IMR-90 (cell line): ENCODE measurements at regions not wholly inside any gene's neighbourhood (a gene's known extent, or its start where the extent isn't known, plus 50 kb on each side); places are given as distances from the start of the nearest gene placed in this dataset.

Source experiments
- ATAC-seq: fragments of 200-7000 bp; cut with Tn5 transposase; 2 replicates; pipeline ENCODE4 v1.9.1; 2020; ENCODE audit warnings: low read depth, mild to moderate bottlenecking, moderate library complexity
- BruUV-seq: library from RNA; stranded (reverse); fragments of 400-500 nt; replicated peaks from 2 replicates; lab custom pipeline; 2021; lab: Mats Ljungman, UMichigan
- CTCF ChIA-PET: fragments of 300-600 bp; formaldehyde crosslinking; extraction: SDS; loops from one replicate; lab custom pipeline; 2021; ENCODE audit warnings: antibody characterized with exemption; lab: Yijun Ruan, JAX
- POLR2A ChIA-PET: fragments of 300-600 bp; sonication (Branson Sonifier 250); formaldehyde crosslinking; loops from one replicate; lab custom pipeline; 2022; ENCODE audit warnings: antibody characterized with exemption; ENCODE audit not compliant: unreplicated experiment; lab: Charles Lee
- DNase-seq: peaks from one replicate; pipeline ENCODE4 v3.0.0; 2013
- H2AFZ ChIP-seq: replicated peaks from 2 replicates; pipeline ENCODE3; 2013; ENCODE audit warnings: low read length, mild to moderate bottlenecking; ENCODE audit not compliant: poor library complexity
- H2AK5ac ChIP-seq: 2 replicates; pipeline ENCODE4 v1.6.1; 2013; ENCODE audit warnings: low read depth, low read length, inconsistent platforms
- H2AK9ac ChIP-seq: replicated peaks from 2 replicates; pipeline ENCODE3; 2013; ENCODE audit warnings: mild to moderate bottlenecking, low read depth, low read length, moderate library complexity; ENCODE audit not compliant: poor library complexity
- H2BK120ac ChIP-seq: 2 replicates; pipeline ENCODE4 v1.6.1; 2013; ENCODE audit warnings: low read depth, low read length, inconsistent platforms
- H2BK15ac ChIP-seq: 3 replicates; pipeline ENCODE4 v1.6.1; 2013; ENCODE audit warnings: low read depth, low read length, inconsistent platforms
- H2BK20ac ChIP-seq: 2 replicates; pipeline ENCODE4 v1.6.1; 2013; ENCODE audit warnings: low read depth, mild to moderate bottlenecking, inconsistent platforms, low read length, moderate library complexity
- H2BK5ac ChIP-seq: 2 replicates; pipeline ENCODE4 v1.6.1; 2013; ENCODE audit warnings: mild to moderate bottlenecking, low read depth, low read length, inconsistent platforms; ENCODE audit not compliant: poor library complexity, severe bottlenecking
- H3K14ac ChIP-seq: replicated peaks from 2 replicates; pipeline ENCODE4 v1.6.1; 2013; ENCODE audit warnings: low read depth, low read length, inconsistent platforms
- H3K18ac ChIP-seq: 2 replicates; pipeline ENCODE4 v1.6.1; 2013; ENCODE audit warnings: low read depth, low read length, control low read depth
- H3K23ac ChIP-seq: 2 replicates; pipeline ENCODE4 v1.6.1; 2013; ENCODE audit warnings: low read depth, low read length, inconsistent platforms
- H3K27ac ChIP-seq: 2 replicates; pipeline ENCODE4 v1.5.1; 2013; ENCODE audit warnings: mild to moderate bottlenecking, control low read depth, low read length; ENCODE audit not compliant: insufficient read depth
- H3K27me3 ChIP-seq: 2 replicates; pipeline ENCODE4 v1.6.1; 2013; ENCODE audit warnings: low read length; ENCODE audit not compliant: control insufficient read depth, insufficient read depth
- H3K36me3 ChIP-seq: 2 replicates; pipeline ENCODE4 v1.6.1; 2013; ENCODE audit warnings: low read length, mixed read lengths; ENCODE audit not compliant: control insufficient read depth, insufficient read depth
- H3K4ac ChIP-seq: 2 replicates; pipeline ENCODE4 v1.6.1; 2013; ENCODE audit warnings: low read depth, low read length, inconsistent platforms
- H3K4me1 ChIP-seq: 2 replicates; pipeline ENCODE4 v1.6.1; 2013; ENCODE audit warnings: low read length, mixed read lengths; ENCODE audit not compliant: control insufficient read depth, insufficient read depth
- H3K4me2 ChIP-seq: 2 replicates; pipeline ENCODE4 v1.6.1; 2013; ENCODE audit warnings: low read depth, mild to moderate bottlenecking, control low read depth, low read length, moderate library complexity
- H3K4me3 ChIP-seq: 2 replicates; pipeline ENCODE4 v1.5.1; 2013; ENCODE audit warnings: low read depth, mild to moderate bottlenecking, control low read depth, low read length, moderate library complexity; ENCODE audit not compliant: insufficient read depth
- H3K56ac ChIP-seq: 2 replicates; pipeline ENCODE4 v1.6.1; 2013; ENCODE audit warnings: low read length, inconsistent platforms; ENCODE audit not compliant: insufficient read depth; ENCODE audit errors: extremely low read depth
- H3K79me1 ChIP-seq, 2 experiments: 2 replicates each; pipeline ENCODE4 v1.6.1; 2013; ENCODE audit warnings: low read length in 2 of 2, inconsistent platforms in 1 of 2, low read depth in 1 of 2
- H3K9ac ChIP-seq: 2 replicates; pipeline ENCODE4 v1.6.1; 2013; ENCODE audit warnings: low read depth, low read length, control low read depth
- H3K9me1 ChIP-seq: 2 replicates; pipeline ENCODE4 v1.6.1; 2013; ENCODE audit warnings: low read length, inconsistent platforms; ENCODE audit not compliant: insufficient read depth
- H3K9me3 ChIP-seq: 2 replicates; pipeline ENCODE4 v1.6.1; 2013; ENCODE audit warnings: low read length; ENCODE audit not compliant: control insufficient read depth, insufficient read depth
- H4K20me1 ChIP-seq: 2 replicates; pipeline ENCODE4 v1.6.1; 2013; ENCODE audit warnings: low read length, inconsistent platforms; ENCODE audit not compliant: insufficient read depth
- H4K5ac ChIP-seq: 2 replicates; pipeline ENCODE4 v1.6.1; 2013; ENCODE audit warnings: mild to moderate bottlenecking, low read depth, low read length, control low read depth
- H4K8ac ChIP-seq, 2 experiments: 2 replicates each; pipeline ENCODE4 v1.6.1; 2013; ENCODE audit warnings: low read depth in 2 of 2, low read length in 2 of 2, control low read depth in 1 of 2, inconsistent platforms in 1 of 2
- H4K91ac ChIP-seq: 2 replicates; pipeline ENCODE4 v1.6.1; 2013; ENCODE audit warnings: low read depth, low read length, inconsistent platforms; ENCODE audit not compliant: insufficient read depth
- CEBPB ChIP-seq: IDR thresholded peaks from 2 replicates; pipeline ENCODE4 v1.6.1; 2012; ENCODE audit warnings: low read depth, low read length, improper control_type of control experiment
- WGBS, 2 experiments: methylation state at CpG; one replicate each; pipeline versions ENCODE4 v1.1.5 to v1.1.7; 2013; ENCODE audit warnings: missing lambda C conversion rate in 2 of 2; ENCODE audit not compliant: insufficient read length in 1 of 2; ENCODE audit errors: extremely low coverage in 2 of 2; 5-methylcytosine and 5-hydroxymethylcytosine counted together
- dilution Hi-C: fragments of 300-500 bp; cut with HindIII; formaldehyde crosslinking; loops from one replicate; pipeline ENCODE4 v1.14.3; 2018; ENCODE audit warnings: low sequenced_read_pairs; ENCODE audit not compliant: unreplicated experiment
- in situ Hi-C: fragments of 300-500 bp; cut with MboI; formaldehyde crosslinking; loops from 3 replicates; pipeline ENCODE4 v1.14.3; 2019; ENCODE audit warnings: low sequenced_read_pairs, inconsistent platforms, mixed read lengths
- intact Hi-C: fragments of 100-400 bp; cut with micrococcal nuclease; formaldehyde crosslinking; loops from 2 replicates; pipeline ENCODE4 v1.10.0; 2022
- TF ChIP-seq, protein P1 (sequence below): fragments of 150-350 bp; IDR thresholded peaks from 2 replicates; pipeline ENCODE4 v1.6.1; 2017; ENCODE audit warnings: mild to moderate bottlenecking, antibody characterized with exemption, low read length, low read depth

GRCh38 chr5:123705741-123706140 is 193.8 kb downstream of the CSNK1G3 start:
- no peak overlapping the region for H3K18ac ChIP-seq
- H3K14ac ChIP-seq = no peak overlapping the region
- peaks cover 3% of the 10 kb centered on the region for H3K9me3 ChIP-seq
- H2BK15ac ChIP-seq = no peak overlapping the region
- no peak overlapping the region for H3K4ac ChIP-seq
- dilution Hi-C loops (no loop called here), in situ Hi-C loops (no loop called here), intact Hi-C loops (no loop called here)
- H3K4me1 ChIP-seq = peaks cover 18% of the 10 kb centered on the region
- H3K4me2 ChIP-seq = no peak overlapping the region
- no peak overlapping the region; a peak in 1 of 4 replicates for H4K8ac ChIP-seq
- no peak overlapping the region for H2AFZ ChIP-seq
- WGBS, 2 experiments = no CpG with 5 or more reads among the region's 1 CpG
- H2BK20ac ChIP-seq = no peak overlapping the region
- no peaks in the 10 kb centered on the region for H3K36me3 ChIP-seq
- H3K4me3 ChIP-seq = no peak overlapping the region
- ChIA-PET POLR2A (no interaction called here), CTCF (interaction anchor here (0.6 to 1.0 kb wide), 2 partner anchors 35 to 482 kb away, joined by 3 to 5 read pairs; no protein-coding TSS in a partner anchor)
- H3K27me3 ChIP-seq = no peaks in the 10 kb centered on the region
- H4K91ac ChIP-seq = no peak overlapping the region
- no peak overlapping the region for H3K23ac ChIP-seq
- no peak overlapping the region for H3K27ac ChIP-seq
- H2AK5ac ChIP-seq = no peak overlapping the region
- peaks cover 8% of the 10 kb centered on the region; the same call in 1 of the 2 replicates for H3K9me1 ChIP-seq
- no peak overlapping the region for H2BK120ac ChIP-seq
- no peak for ATAC-seq
- no peaks in the 10 kb centered on the region for H4K20me1 ChIP-seq
- H2BK5ac ChIP-seq = peak overlapping the region; percentile 61
- no peak overlapping the region for H3K56ac ChIP-seq
- no peak overlapping the region for H4K5ac ChIP-seq
- no peaks in the 10 kb centered on the region for H3K79me1 ChIP-seq
- no TSS peak for BruUV-seq
- TF ChIP-seq CEBPB = peak; percentile 92
- TF ChIP-seq, protein P1, sequence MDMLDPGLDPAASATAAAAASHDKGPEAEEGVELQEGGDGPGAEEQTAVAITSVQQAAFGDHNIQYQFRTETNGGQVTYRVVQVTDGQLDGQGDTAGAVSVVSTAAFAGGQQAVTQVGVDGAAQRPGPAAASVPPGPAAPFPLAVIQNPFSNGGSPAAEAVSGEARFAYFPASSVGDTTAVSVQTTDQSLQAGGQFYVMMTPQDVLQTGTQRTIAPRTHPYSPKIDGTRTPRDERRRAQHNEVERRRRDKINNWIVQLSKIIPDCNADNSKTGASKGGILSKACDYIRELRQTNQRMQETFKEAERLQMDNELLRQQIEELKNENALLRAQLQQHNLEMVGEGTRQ = no peak
- peak; percentile 66 for DNase-seq
- H2AK9ac ChIP-seq = no peak overlapping the region
- H3K9ac ChIP-seq = no peak overlapping the region
